Kidney epithelial cell (primary cell): ENCODE measurements at regions not wholly inside any gene's neighbourhood (a gene's known extent, or its start where the extent isn't known, plus 50 kb on each side); places are given as distances from the start of the nearest gene placed in this dataset.

Experiments
- DNase-seq: peaks from one replicate; pipeline ENCODE4 v3.0.0-alpha.2; 2010; ENCODE audit warnings: low read depth
- H3K27me3 ChIP-seq: 2 replicates; pipeline ENCODE4 v1.6.0; 2011; ENCODE audit warnings: low read length; ENCODE audit not compliant: control insufficient read depth, insufficient read depth
- H3K36me3 ChIP-seq: 2 replicates; pipeline ENCODE4 v1.5.1; 2011; ENCODE audit warnings: low read length; ENCODE audit not compliant: control insufficient read depth, insufficient read depth
- H3K4me3 ChIP-seq: 2 replicates; pipeline ENCODE4 v1.5.1; 2011; ENCODE audit warnings: low read depth, mild to moderate bottlenecking, control low read depth, low read length
- TF ChIP-seq, protein P1 (sequence below): IDR thresholded peaks from 2 replicates; pipeline ENCODE4 v1.5.1; 2011; ENCODE audit warnings: mild to moderate bottlenecking, moderate library complexity, low read length, control low read depth, inconsistent platforms; ENCODE audit not compliant: insufficient read depth, poor library complexity, severe bottlenecking

DNA sequence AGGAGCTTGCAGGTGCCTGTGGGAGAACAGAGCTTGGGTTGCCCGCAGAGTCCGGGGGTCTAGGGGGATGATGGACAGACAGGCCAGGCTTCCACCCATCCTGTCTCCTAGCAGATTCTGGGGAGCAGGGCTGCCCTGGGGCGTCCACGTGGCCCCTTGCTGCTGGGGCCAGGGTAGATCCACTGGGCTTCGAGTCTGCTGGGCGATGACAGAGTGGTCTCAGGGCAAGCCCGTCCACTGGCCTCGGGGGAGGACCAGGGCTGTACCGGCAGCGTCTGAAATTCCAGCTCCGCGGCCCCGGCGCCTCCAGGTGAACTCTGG lies 124.2 kb upstream of the IRX4 start:
- Histone ChIP-seq H3K27me3 (no peaks in the 10 kb centered on the region), H3K36me3 (no peaks in the 10 kb centered on the region), H3K4me3 (no peak overlapping the region)
- no peak for DNase-seq
- TF ChIP-seq, protein P1, sequence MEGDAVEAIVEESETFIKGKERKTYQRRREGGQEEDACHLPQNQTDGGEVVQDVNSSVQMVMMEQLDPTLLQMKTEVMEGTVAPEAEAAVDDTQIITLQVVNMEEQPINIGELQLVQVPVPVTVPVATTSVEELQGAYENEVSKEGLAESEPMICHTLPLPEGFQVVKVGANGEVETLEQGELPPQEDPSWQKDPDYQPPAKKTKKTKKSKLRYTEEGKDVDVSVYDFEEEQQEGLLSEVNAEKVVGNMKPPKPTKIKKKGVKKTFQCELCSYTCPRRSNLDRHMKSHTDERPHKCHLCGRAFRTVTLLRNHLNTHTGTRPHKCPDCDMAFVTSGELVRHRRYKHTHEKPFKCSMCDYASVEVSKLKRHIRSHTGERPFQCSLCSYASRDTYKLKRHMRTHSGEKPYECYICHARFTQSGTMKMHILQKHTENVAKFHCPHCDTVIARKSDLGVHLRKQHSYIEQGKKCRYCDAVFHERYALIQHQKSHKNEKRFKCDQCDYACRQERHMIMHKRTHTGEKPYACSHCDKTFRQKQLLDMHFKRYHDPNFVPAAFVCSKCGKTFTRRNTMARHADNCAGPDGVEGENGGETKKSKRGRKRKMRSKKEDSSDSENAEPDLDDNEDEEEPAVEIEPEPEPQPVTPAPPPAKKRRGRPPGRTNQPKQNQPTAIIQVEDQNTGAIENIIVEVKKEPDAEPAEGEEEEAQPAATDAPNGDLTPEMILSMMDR, result no peak

DNA sequence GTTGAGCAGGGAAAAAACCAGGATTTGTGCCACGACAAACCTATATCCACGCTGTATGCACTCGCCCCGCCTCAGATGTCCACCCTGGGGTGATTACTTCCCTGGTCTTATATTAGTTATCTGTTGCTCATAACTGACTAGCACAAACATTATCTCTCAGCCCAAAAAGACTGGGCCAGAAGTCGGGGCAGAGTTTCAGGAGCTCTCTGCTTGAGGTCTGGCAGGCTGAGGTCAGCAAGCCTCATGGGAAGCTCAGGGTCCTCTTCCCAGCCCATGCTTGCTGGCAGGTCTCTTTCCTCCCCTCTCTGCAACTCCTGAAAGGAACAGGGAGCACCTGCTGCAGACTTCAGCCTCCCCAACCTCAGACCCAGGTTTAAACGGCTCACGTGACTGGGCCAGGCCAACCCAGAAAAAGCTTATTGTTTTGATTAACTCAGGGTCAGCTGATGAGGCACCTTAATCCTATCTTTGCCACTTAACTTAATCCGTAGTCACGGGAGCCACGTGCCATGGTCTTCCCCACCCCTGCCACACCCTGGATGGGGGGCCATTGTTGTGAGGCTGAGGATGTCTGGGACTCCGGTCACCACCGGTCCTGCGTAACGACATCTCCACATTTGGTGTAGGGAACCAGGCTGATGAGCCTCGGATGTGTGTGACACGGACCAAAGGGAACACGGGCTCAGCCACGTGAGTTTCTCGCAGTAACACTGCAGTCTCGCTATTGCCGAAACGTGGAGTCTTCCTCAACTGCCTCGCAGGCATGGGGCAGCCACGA lies 123.7 kb upstream of the IRX4 start:
- H3K27me3 ChIP-seq, result no peaks in the 10 kb centered on the region
- DNase-seq, result no peak
- TF ChIP-seq, protein P1, result no peak
- no peak overlapping the region for H3K4me3 ChIP-seq
- no peaks in the 10 kb centered on the region for H3K36me3 ChIP-seq

DNA sequence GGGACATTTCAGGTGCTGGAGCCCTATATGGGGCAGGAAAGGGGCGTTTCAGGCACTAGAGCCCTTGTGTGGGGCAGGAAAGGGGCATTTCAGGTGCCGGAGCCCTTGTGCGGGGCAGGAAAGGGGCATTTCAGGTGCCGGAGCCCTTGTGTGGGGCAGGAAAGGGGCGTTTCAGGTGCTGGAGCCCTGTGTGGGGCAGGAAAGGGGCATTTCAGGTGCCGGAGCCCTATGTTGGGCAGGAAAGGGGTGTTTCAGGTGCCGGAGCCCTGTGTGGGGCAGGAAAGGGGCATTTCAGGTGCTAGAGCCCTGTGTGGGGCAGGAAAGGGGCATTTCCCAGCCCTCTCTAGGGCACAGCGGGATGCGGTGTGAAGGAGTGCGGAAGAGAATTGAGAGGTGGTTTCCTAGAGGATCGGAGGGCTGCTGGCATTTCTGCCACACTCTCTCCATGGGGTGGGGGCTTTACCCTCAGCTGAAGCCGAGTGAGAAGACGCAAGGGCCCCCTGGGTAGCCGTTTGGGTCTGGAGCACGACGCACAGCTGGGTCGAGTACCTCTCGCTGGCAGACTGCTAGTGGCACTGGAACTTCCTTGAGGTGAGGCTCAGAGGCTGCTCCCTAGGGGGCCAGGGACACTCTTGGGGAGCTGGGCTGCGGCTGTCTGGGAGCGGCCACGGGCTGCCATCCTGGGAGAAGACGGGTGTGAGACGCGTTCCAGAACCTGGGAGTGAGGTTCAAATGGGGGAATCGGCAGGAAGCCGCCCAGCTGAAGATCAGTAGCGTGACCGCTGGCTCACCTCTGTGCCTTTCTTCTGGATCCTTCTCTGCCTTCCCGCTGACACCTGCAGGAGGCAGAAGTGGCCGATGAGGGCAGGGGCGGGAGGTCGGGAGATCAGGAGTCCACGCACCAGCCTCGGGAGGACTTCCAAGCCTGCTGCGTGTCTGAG lies 122.6 kb upstream of the IRX4 start:
- Histone ChIP-seq H3K27me3 (no peaks in the 10 kb centered on the region), H3K36me3 (no peaks in the 10 kb centered on the region), H3K4me3 (no peak overlapping the region)
- no peak for DNase-seq
- TF ChIP-seq, protein P1, result no peak

DNA sequence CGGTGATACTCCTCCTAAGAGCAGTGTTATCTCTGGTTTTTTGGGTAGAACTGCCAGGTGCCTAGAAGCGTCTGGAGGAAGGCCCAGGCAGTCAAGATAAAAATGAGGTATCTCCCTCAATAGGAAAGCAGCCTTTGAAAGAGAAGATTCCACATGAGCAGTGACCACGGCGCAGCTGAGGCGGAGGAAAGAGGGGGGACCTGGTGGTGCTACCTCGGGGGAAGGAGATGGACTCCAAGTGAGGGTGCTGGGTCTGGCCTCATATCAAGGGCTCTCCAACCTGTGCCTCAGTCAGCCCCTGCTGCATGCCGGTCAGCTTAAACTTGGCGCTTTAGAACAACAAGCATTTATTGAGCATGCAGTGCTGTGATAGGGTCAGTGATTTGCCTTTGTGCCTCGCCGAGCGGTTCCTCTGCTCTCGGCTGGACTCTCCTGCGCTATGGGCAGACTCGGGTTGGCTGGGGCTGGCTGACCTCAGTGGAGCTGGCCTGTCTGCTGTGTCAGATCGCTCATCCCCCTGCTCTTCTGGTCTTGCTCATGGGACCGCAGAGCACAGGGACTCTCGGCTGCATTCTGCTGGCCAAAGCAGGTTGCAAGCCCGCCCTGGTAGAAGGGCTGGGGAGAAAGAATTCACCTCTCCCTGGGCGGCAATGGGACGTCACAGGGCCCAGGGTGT lies 121.1 kb upstream of the IRX4 start:
- no peaks in the 10 kb centered on the region for H3K36me3 ChIP-seq
- TF ChIP-seq, protein P1, result no peak
- no peaks in the 10 kb centered on the region for H3K27me3 ChIP-seq
- H3K4me3 ChIP-seq, result no peak overlapping the region
- DNase-seq, result no peak

DNA sequence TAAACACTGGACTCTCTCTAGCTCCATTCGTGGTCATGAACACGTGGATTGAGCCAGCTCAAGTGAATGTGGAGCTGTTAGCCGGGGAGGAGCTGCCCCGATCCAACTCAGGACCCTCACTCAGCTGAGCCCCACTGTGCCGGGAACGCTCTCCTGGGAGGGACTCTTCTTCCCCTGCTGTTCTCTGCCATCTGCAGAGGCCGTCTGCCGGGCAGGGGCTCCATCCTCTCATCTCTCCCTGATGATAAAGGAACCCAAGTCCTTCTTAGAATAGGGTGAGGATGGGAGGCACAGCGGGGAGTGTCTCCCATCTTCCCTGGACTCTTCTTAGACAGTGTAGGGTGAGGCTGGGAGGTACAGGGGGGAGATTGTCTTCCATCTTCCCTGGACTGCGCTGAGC lies 120.5 kb upstream of the IRX4 start:
- Histone ChIP-seq H3K27me3 (no peaks in the 10 kb centered on the region), H3K36me3 (no peaks in the 10 kb centered on the region), H3K4me3 (no peak overlapping the region)
- TF ChIP-seq, protein P1, result no peak
- DNase-seq, result no peak
